ENCODE measurements at regions not wholly inside any gene's neighbourhood (a gene's known extent, or its start where the extent isn't known, plus 50 kb on each side); places are given as distances from the start of the nearest gene placed in this dataset.

DNA sequence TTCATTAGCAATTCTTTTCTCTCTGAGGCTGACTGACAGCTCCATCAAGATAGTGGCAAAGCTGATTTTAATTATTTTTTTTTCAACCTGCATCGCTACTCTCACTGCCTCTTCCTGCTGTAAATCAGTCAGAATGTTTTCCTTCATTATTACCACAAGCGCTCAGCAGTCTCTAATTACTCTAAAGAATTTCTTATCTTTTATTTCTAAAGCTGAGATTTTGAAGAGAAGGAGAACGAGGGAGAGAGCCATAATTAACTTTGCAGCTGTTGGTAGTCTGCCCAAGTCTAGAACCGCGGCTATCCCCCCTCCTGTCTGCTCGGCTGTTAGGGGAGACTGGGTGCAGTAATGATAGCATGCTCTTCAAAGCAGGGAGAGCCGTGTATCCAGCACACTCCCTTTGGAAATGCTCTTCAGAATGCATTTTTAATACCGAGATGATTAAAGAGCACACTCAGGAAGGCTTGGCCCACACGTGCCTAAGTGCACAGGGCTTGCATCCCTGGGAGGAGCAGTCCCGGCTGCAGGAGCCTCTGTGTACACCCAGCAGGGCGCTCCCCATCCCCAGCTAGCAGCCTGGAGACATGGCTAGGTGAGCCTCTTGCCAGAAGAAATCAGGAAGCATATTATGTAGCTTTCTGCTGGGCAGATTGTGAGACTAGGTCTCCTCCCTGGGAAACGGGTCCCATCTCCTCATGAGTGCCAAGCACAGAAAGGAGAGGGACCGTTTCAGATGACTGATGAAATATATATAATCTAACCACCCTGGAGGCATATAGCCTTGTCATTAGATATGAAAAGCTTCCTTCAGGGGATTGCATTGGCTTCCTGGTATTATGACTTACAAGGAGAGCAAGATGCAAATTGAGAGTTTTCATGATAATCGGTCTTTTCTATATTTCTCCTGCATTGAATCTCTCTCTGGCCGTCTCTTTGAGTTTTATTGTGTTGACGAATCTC lies 555.2 kb downstream of the CMPK2 start:
- H4K20me1 ChIP-seq (ENCODE audit: control insufficient read depth, extremely low read depth, insufficient read depth, low read length): no peaks in the 10 kb centered on the region
- no peaks in the 10 kb centered on the region for H3K4me1 ChIP-seq (ENCODE audit: control insufficient read depth, extremely low read depth, insufficient read depth, low read length)
- H3K27me3 ChIP-seq (ENCODE audit: control insufficient read depth, extremely low read depth, insufficient read depth, low read length): no peaks in the 10 kb centered on the region
- no peaks in the 10 kb centered on the region for H3K79me2 ChIP-seq (ENCODE audit: control insufficient read depth, insufficient read depth, low read length)
- H3K27ac ChIP-seq (ENCODE audit: control insufficient read depth, insufficient read depth, low read length): no peak overlapping the region
- H3K9me3 ChIP-seq (ENCODE audit: control insufficient read depth, low read depth, low read length): no peaks in the 10 kb centered on the region
- DNase-seq (ENCODE audit: low read depth, low spot score) (no peak), FAIRE-seq (no peak)
- TF ChIP-seq EZH2 (IDR thresholded peaks at IDR 0.05; ENCODE audit: low read length) (no peak), CTCF (optimal IDR thresholded peaks at IDR 0.05 in 1 of 3, IDR thresholded peaks at IDR 0.05 in 1 of 3, conservative IDR thresholded peaks at IDR 0.05 in 1 of 3; ENCODE audit: extremely low read depth in 1 of 3, insufficient read depth in 2 of 3, low read length in 3 of 3) (no peak)
- no peaks in the 10 kb centered on the region for H3K9me1 ChIP-seq (ENCODE audit: control insufficient read depth, extremely low read depth, insufficient read depth, low read length)
- no peaks in the 10 kb centered on the region for H3K36me3 ChIP-seq (ENCODE audit: control insufficient read depth in 2 of 2, extremely low read depth in 1 of 2, insufficient read depth in 2 of 2, low read length in 2 of 2)
- no peak overlapping the region for H3K4me2 ChIP-seq (ENCODE audit: control insufficient read depth, extremely low read depth, insufficient read depth, low read depth, low read length)
- H3K9ac ChIP-seq (ENCODE audit: control insufficient read depth, extremely low read depth, insufficient read depth, low read length): no peak overlapping the region
- H2AFZ ChIP-seq (ENCODE audit: control insufficient read depth, low read length): no peak overlapping the region
- dilution Hi-C loops (cut with MboI; ENCODE audit: extremely low pct_ligation_motif_present, low sequenced_read_pairs): no loop called here
- H3K4me3 ChIP-seq (ENCODE audit: control insufficient read depth in 2 of 3, extremely low read depth in 1 of 3, insufficient read depth in 2 of 3, low read depth in 1 of 3, low read length in 3 of 3): no peak overlapping the region

- H3K27me3 ChIP-seq (ENCODE audit: control insufficient read depth, extremely low read depth, insufficient read depth, low read length): no peaks in the 10 kb centered on the region
- H3K4me1 ChIP-seq (ENCODE audit: control insufficient read depth, extremely low read depth, insufficient read depth, low read length): no peaks in the 10 kb centered on the region
- no peak overlapping the region for H3K9ac ChIP-seq (ENCODE audit: control insufficient read depth, extremely low read depth, insufficient read depth, low read length)
- H3K4me3 ChIP-seq (ENCODE audit: control insufficient read depth in 2 of 3, extremely low read depth in 1 of 3, insufficient read depth in 2 of 3, low read depth in 1 of 3, low read length in 3 of 3): no peak overlapping the region
- no peaks in the 10 kb centered on the region for H3K79me2 ChIP-seq (ENCODE audit: control insufficient read depth, insufficient read depth, low read length)
- no peak for TF ChIP-seq CTCF (optimal IDR thresholded peaks at IDR 0.05 in 1 of 3, IDR thresholded peaks at IDR 0.05 in 1 of 3, conservative IDR thresholded peaks at IDR 0.05 in 1 of 3; ENCODE audit: extremely low read depth in 1 of 3, insufficient read depth in 2 of 3, low read length in 3 of 3)
- TF ChIP-seq EZH2 (IDR thresholded peaks at IDR 0.05; ENCODE audit: low read length): no peak
- H4K20me1 ChIP-seq (ENCODE audit: control insufficient read depth, extremely low read depth, insufficient read depth, low read length): no peaks in the 10 kb centered on the region
- no peak for DNase-seq (ENCODE audit: low read depth, low spot score)
- no peaks in the 10 kb centered on the region for H3K9me3 ChIP-seq (ENCODE audit: control insufficient read depth, low read depth, low read length)
- no peaks in the 10 kb centered on the region for H3K36me3 ChIP-seq (ENCODE audit: control insufficient read depth in 2 of 2, extremely low read depth in 1 of 2, insufficient read depth in 2 of 2, low read length in 2 of 2)
- H3K9me1 ChIP-seq (ENCODE audit: control insufficient read depth, extremely low read depth, insufficient read depth, low read length): no peaks in the 10 kb centered on the region
- H3K27ac ChIP-seq (ENCODE audit: control insufficient read depth, insufficient read depth, low read length): no peak overlapping the region
- H2AFZ ChIP-seq (ENCODE audit: control insufficient read depth, low read length): no peak overlapping the region
- FAIRE-seq: no peak
- dilution Hi-C loops (cut with MboI; ENCODE audit: extremely low pct_ligation_motif_present, low sequenced_read_pairs): no loop called here
- no peak overlapping the region for H3K4me2 ChIP-seq (ENCODE audit: control insufficient read depth, extremely low read depth, insufficient read depth, low read depth, low read length)
These were observed 553.3 kb downstream of the CMPK2 start for GRCh38 chr2:6312367-6312766.
